ENCODE measurements at regions not wholly inside any gene's neighbourhood (a gene's known extent, or its start where the extent isn't known, plus 50 kb on each side); places are given as distances from the start of the nearest gene placed in this dataset.

- TF ChIP-seq, protein P1, sequence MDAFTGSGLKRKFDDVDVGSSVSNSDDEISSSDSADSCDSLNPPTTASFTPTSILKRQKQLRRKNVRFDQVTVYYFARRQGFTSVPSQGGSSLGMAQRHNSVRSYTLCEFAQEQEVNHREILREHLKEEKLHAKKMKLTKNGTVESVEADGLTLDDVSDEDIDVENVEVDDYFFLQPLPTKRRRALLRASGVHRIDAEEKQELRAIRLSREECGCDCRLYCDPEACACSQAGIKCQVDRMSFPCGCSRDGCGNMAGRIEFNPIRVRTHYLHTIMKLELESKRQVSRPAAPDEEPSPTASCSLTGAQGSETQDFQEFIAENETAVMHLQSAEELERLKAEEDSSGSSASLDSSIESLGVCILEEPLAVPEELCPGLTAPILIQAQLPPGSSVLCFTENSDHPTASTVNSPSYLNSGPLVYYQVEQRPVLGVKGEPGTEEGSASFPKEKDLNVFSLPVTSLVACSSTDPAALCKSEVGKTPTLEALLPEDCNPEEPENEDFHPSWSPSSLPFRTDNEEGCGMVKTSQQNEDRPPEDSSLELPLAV (CRISPR knock-in tag; conservative IDR thresholded peaks at IDR 0.05; ENCODE audit: low read depth): no peak
- TF ChIP-seq ZKSCAN1 (IDR thresholded peaks at IDR 0.05; ENCODE audit: low read length): no peak
- no peak for TF ChIP-seq ZNF383 (CRISPR knock-in tag; IDR thresholded peaks at IDR 0.05; ENCODE audit: borderline replicate concordance)
Observed at GRCh38 chr1:218891577-218891976, 282.1 kb upstream of the LYPLAL1 start (continued).

DNA sequence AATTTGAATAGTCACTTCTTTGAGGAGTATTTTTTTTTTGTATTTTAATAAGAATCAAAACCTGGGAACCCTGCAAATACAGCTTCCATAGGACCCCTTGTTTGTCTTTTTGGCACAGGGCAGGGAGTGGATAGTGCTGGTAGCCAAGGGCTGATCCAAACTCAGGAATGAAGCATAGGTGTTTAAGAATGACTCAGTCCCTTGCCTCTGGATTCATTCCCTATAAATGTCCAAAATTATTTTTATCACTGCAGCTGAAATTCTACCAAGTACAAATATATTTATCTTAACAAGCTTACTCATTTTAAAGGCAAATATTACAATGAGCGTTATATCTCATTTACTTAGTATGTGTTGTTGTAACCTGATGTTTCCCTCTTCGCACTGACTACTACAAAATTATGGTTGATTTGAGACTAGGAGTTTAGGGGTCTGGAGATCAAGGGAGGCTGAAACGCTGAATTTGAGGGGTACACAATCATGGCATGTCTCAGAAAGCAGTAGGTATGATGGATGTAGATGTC lies 278.6 kb upstream of the LYPLAL1 start:
- no peaks in the 10 kb centered on the region for H3K9me3 ChIP-seq (ENCODE audit: low read length)
- H3K27ac ChIP-seq (ENCODE audit: extremely low read length, insufficient read depth, low read length): no peak overlapping the region
- no peak overlapping the region for H3K9ac ChIP-seq (ENCODE audit: insufficient read depth, low read depth, low read length)
- no peaks in the 10 kb centered on the region for H4K20me1 ChIP-seq (ENCODE audit: insufficient read depth, low read length)
- H2AFZ ChIP-seq (ENCODE audit: low read length): no peak overlapping the region
- intact Hi-C loops (cut with micrococcal nuclease; ENCODE audit: unreplicated experiment) (no loop called here), in situ Hi-C loops (cut with HindIII; ENCODE audit: extremely low pct_ligation_motif_present, low pct_unique_long_range_greater_than_20kb) (no loop called here)
- no peaks in the 10 kb centered on the region for H3K4me1 ChIP-seq (ENCODE audit: insufficient read depth, low read length)
- no peaks in the 10 kb centered on the region for H3K36me3 ChIP-seq (replicated peaks in 1 of 2; ENCODE audit: control insufficient read depth in 1 of 2, insufficient read depth in 2 of 2, low read length in 2 of 2)
- CTCF ChIA-PET (ENCODE audit: low intra/inter-chr PET ratio, low total read pairs): no interaction called here
- no peaks in the 10 kb centered on the region for H3K79me2 ChIP-seq (ENCODE audit: insufficient read depth, low read length)
- H3K27me3 ChIP-seq (ENCODE audit: control insufficient read depth in 1 of 2, insufficient read depth in 2 of 2, low read length in 2 of 2): no peaks in the 10 kb centered on the region
- FAIRE-seq (no peak), DNase-seq (ENCODE audit: low spot score) (no peak), ATAC-seq (no peak)
- WGBS (ENCODE audit: low lambda C conversion rate): 36% methylated on average over 3 of the region's 3 CpGs
- POLR2A ChIA-PET: no interaction called here
- no TSS peak for BruUV-seq (replicated peaks)
- no peak overlapping the region for H3K4me2 ChIP-seq (ENCODE audit: low read depth, low read length)
- H3K4me3 ChIP-seq (replicated peaks in 1 of 3; ENCODE audit: insufficient read depth in 1 of 3, low read depth in 2 of 3, low read length in 3 of 3): no peak overlapping the region
- TF ChIP-seq NR2F2 (IDR thresholded peaks at IDR 0.05; ENCODE audit: borderline replicate concordance, low read depth): no peak
- TF ChIP-seq HDAC6 (IDR thresholded peaks at IDR 0.05; ENCODE audit: low read depth, low read length): no peak
- no peak for TF ChIP-seq ARNT2 (CRISPR knock-in tag; IDR thresholded peaks at IDR 0.05; ENCODE audit: low read depth)
- no peak for TF ChIP-seq ZNF670 (CRISPR knock-in tag; IDR thresholded peaks at IDR 0.05; ENCODE audit: borderline replicate concordance)
- no peak for TF ChIP-seq PHF5A (CRISPR knock-in tag; IDR thresholded peaks at IDR 0.05; ENCODE audit: low read depth, unreplicated experiment)
- TF ChIP-seq MTA3 (CRISPR knock-in tag; IDR thresholded peaks at IDR 0.05): no peak
- no peak for TF ChIP-seq GMEB1 (CRISPR knock-in tag; IDR thresholded peaks at IDR 0.05; ENCODE audit: borderline replicate concordance)
- no peak for TF ChIP-seq SRSF9 (IDR thresholded peaks at IDR 0.05; ENCODE audit: borderline replicate concordance, insufficient read depth, low read depth, low read length, poor library complexity, severe bottlenecking)
- TF ChIP-seq, protein P2, sequence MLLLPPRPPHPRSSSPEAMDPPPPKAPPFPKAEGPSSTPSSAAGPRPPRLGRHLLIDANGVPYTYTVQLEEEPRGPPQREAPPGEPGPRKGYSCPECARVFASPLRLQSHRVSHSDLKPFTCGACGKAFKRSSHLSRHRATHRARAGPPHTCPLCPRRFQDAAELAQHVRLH (CRISPR knock-in tag; IDR thresholded peaks at IDR 0.05; ENCODE audit: borderline replicate concordance, low read depth): no peak
- no peak for TF ChIP-seq ZNF737 (CRISPR knock-in tag; IDR thresholded peaks at IDR 0.05; ENCODE audit: borderline replicate concordance)
- TF ChIP-seq NCOR1 (IDR thresholded peaks at IDR 0.05; ENCODE audit: borderline replicate concordance, low read length): no peak
- TF ChIP-seq SSRP1 (CRISPR knock-in tag; IDR thresholded peaks at IDR 0.05): no peak
- TF ChIP-seq SYNCRIP (IDR thresholded peaks at IDR 0.05; ENCODE audit: insufficient read depth, low read depth, low read length): no peak
- TF ChIP-seq, protein P3, sequence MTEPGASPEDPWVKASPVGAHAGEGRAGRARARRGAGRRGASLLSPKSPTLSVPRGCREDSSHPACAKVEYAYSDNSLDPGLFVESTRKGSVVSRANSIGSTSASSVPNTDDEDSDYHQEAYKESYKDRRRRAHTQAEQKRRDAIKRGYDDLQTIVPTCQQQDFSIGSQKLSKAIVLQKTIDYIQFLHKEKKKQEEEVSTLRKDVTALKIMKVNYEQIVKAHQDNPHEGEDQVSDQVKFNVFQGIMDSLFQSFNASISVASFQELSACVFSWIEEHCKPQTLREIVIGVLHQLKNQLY (CRISPR knock-in tag; IDR thresholded peaks at IDR 0.05): no peak
- TF ChIP-seq, protein P4, sequence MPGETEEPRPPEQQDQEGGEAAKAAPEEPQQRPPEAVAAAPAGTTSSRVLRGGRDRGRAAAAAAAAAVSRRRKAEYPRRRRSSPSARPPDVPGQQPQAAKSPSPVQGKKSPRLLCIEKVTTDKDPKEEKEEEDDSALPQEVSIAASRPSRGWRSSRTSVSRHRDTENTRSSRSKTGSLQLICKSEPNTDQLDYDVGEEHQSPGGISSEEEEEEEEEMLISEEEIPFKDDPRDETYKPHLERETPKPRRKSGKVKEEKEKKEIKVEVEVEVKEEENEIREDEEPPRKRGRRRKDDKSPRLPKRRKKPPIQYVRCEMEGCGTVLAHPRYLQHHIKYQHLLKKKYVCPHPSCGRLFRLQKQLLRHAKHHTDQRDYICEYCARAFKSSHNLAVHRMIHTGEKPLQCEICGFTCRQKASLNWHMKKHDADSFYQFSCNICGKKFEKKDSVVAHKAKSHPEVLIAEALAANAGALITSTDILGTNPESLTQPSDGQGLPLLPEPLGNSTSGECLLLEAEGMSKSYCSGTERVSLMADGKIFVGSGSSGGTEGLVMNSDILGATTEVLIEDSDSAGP (CRISPR knock-in tag; IDR thresholded peaks at IDR 0.05; ENCODE audit: borderline replicate concordance): no peak
- TF ChIP-seq TEAD2 (CRISPR knock-in tag; IDR thresholded peaks at IDR 0.05): no peak

All from HepG2 (cell line).